DND-41 (cell line): ENCODE measurements at regions not wholly inside any gene's neighbourhood (a gene's known extent, or its start where the extent isn't known, plus 50 kb on each side); places are given as distances from the start of the nearest gene placed in this dataset.

Source experiments
- ATAC-seq: fragments of 200-7000 bp; cut with Tn5 transposase; 3 replicates; pipeline ENCODE4 v1.9.1; 2021; ENCODE audit warnings: low read depth; ENCODE audit not compliant: insufficient read depth
- DNase-seq: peaks from one replicate; pipeline ENCODE4 v3.0.0-alpha.2; 2020
- H2AFZ ChIP-seq: 2 replicates; pipeline ENCODE4 v1.6.0; 2012; ENCODE audit warnings: low read depth, low read length
- H3K27ac ChIP-seq: 2 replicates; pipeline ENCODE4 v1.5.1; 2012; ENCODE audit warnings: low read length, inconsistent platforms
- H3K27me3 ChIP-seq: fragments of 200-600 bp; sonication (generic); 2 replicates; pipeline ENCODE4 v1.6.0; 2012; ENCODE audit warnings: low read length, mild to moderate bottlenecking, inconsistent platforms; ENCODE audit not compliant: insufficient read depth, poor library complexity
- H3K36me3 ChIP-seq: 2 replicates; pipeline ENCODE4 v1.5.1; 2012; ENCODE audit warnings: low read length, inconsistent platforms; ENCODE audit not compliant: insufficient read depth
- H3K4me1 ChIP-seq: 2 replicates; pipeline ENCODE4 v1.5.1; 2012; ENCODE audit warnings: mild to moderate bottlenecking, low read length; ENCODE audit not compliant: insufficient read depth
- H3K4me2 ChIP-seq: 2 replicates; pipeline ENCODE4 v1.6.0; 2012; ENCODE audit warnings: mild to moderate bottlenecking, moderate library complexity, low read length, inconsistent platforms; ENCODE audit not compliant: insufficient read depth
- H3K4me3 ChIP-seq, 2 experiments: fragments of 200-600 bp in 1 of 2; shearing (Covaris generic) in 1 of 2; 2 replicates each; pipeline ENCODE4 v1.5.1; 2012 to 2016; ENCODE audit warnings: inconsistent platforms in 2 of 2, low read length in 2 of 2, mild to moderate bottlenecking in 2 of 2, low read depth in 1 of 2, moderate library complexity in 1 of 2
- H3K79me2 ChIP-seq: 2 replicates; pipeline ENCODE4 v1.6.0; 2012; ENCODE audit warnings: low read length, inconsistent platforms; ENCODE audit not compliant: insufficient read depth
- H3K9ac ChIP-seq: 2 replicates; pipeline ENCODE4 v1.6.0; 2012; ENCODE audit warnings: low read depth, mild to moderate bottlenecking, inconsistent platforms, low read length, moderate library complexity
- H3K9me3 ChIP-seq: 2 replicates; pipeline ENCODE4 v1.5.1; 2012; ENCODE audit warnings: low read length, moderate library complexity, mild to moderate bottlenecking, inconsistent platforms; ENCODE audit not compliant: insufficient read depth, severe bottlenecking
- H4K20me1 ChIP-seq: 2 replicates; pipeline ENCODE4 v1.6.0; 2012; ENCODE audit warnings: low read length; ENCODE audit not compliant: insufficient read depth
- EZH2 ChIP-seq: IDR thresholded peaks from 3 replicates; pipeline ENCODE4 v1.6.1; 2012; ENCODE audit warnings: borderline replicate concordance, low read depth, mild to moderate bottlenecking, moderate library complexity, low read length, inconsistent platforms; ENCODE audit not compliant: severe bottlenecking
- TF ChIP-seq, protein P1 (sequence below): IDR thresholded peaks from 2 replicates; pipeline ENCODE4 v1.5.1; 2012; ENCODE audit warnings: borderline replicate concordance, low read length, moderate library complexity, mild to moderate bottlenecking; ENCODE audit not compliant: poor library complexity, severe bottlenecking; ENCODE audit errors: extremely low read depth

DNA sequence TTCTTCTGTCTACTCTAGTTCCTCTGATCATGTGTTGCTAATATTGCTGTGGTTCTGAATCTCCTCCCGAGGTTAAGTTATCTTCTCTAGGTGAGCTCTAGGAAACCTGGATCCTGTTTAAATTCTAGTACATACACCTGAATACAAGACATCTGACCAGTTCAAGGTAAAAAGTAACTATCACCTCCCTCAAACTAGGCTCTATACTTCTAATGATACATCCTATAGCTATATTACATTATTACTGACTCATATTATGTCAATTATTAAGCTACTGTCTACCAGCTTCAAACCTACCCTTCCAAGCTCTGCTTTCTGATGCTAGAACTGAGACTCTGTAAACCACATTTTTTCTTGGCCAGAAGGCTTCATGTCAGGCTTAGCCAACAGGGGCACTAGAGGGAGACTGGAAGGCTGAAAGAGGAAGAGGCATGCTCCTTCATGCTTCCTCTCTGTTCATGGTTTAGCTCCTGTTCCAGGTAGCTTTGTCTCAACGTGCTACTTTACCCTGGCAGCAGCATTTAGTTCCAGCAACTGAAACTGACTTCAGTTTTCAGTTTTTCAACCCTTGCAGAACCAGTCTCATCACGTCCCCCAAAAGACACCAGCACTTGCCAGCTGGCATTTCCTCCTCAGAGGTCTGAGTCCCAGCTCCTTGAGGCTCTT lies 148.4 kb upstream of the TOP1 start:
- peaks cover 51% of the 10 kb centered on the region for H3K4me1 ChIP-seq

DNA sequence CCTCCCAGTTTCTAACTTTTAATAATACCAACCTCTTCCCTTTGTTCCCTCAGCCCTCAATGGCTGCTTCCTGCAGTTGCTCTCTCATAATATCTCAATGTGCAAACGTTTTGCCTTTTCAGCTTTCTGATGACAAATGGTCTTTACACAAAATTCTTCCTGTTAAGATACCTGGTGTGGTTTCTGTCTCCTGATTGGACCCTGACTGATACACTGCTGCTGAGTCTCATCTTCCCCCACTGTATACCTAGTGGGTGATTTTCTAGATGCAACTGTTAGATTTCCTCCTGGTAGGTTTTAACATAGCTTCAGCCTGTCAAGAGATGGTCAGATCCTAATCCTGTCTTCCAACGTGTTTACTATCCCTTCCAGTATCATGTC lies 147.9 kb upstream of the TOP1 start:
- H3K27me3 ChIP-seq, result no peaks in the 10 kb centered on the region
- H3K4me2 ChIP-seq, result peak overlapping the region; percentile 33
- TF ChIP-seq, protein P1, sequence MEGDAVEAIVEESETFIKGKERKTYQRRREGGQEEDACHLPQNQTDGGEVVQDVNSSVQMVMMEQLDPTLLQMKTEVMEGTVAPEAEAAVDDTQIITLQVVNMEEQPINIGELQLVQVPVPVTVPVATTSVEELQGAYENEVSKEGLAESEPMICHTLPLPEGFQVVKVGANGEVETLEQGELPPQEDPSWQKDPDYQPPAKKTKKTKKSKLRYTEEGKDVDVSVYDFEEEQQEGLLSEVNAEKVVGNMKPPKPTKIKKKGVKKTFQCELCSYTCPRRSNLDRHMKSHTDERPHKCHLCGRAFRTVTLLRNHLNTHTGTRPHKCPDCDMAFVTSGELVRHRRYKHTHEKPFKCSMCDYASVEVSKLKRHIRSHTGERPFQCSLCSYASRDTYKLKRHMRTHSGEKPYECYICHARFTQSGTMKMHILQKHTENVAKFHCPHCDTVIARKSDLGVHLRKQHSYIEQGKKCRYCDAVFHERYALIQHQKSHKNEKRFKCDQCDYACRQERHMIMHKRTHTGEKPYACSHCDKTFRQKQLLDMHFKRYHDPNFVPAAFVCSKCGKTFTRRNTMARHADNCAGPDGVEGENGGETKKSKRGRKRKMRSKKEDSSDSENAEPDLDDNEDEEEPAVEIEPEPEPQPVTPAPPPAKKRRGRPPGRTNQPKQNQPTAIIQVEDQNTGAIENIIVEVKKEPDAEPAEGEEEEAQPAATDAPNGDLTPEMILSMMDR, result no peak
- no peak for TF ChIP-seq EZH2
- DNase-seq (no peak), ATAC-seq (0 out of 3 replicates have a peak, but pooled peaks have one; percentile 5)
- H4K20me1 ChIP-seq, result no peaks in the 10 kb centered on the region
- peak overlapping the region; percentile 44 for H3K9ac ChIP-seq
- H2AFZ ChIP-seq, result peak overlapping the region; percentile 59
- no peaks in the 10 kb centered on the region for H3K36me3 ChIP-seq
- H3K9me3 ChIP-seq, result no peaks in the 10 kb centered on the region
- H3K4me3 ChIP-seq, result peak overlapping the region in 1 of 2 experiments; percentile 10; a peak in 1 of 4 replicates
- H3K79me2 ChIP-seq, result no peaks in the 10 kb centered on the region
- peaks cover 51% of the 10 kb centered on the region for H3K4me1 ChIP-seq
- H3K27ac ChIP-seq, result peak overlapping the region; percentile 94

More for the DNA sequence above, 148.4 kb upstream of the TOP1 start:
- peak; percentile 66 for DNase-seq
- Histone ChIP-seq H2AFZ (peak overlapping the region; percentile 59), H3K4me2 (peak overlapping the region; percentile 33), H3K4me3 (peak overlapping the region in 1 of 2 experiments; percentile 10; a peak in 1 of 4 replicates), H3K9ac (peak overlapping the region; percentile 44), H4K20me1 (no peaks in the 10 kb centered on the region), H3K9me3 (no peaks in the 10 kb centered on the region), H3K27ac (peak overlapping the region; percentile 94), H3K36me3 (no peaks in the 10 kb centered on the region), H3K27me3 (no peaks in the 10 kb centered on the region), H3K79me2 (no peaks in the 10 kb centered on the region)
- TF ChIP-seq, protein P1, result peak; percentile 76
- TF ChIP-seq EZH2, result no peak
- ATAC-seq, result peak; percentile 41

DNA sequence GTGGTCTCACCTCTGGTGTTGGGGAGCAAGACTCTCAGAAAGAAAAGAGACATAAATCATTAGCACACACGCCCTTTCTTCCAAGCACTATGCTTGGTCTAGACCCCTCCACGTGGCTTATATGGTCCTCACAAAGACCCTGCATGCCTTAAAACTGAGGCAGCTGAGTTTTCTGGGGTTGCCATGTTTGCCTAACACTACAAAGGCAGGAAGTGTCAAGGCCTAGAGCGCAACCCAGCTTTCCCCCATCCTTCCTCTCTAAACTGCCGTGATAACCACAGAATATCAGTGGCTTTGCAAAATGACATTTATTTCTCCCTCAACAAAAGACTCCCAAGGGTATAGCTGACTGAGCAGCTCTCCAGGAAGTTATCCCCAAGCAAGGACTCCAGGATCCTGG lies 146.5 kb upstream of the TOP1 start:
- TF ChIP-seq EZH2, result no peak
- TF ChIP-seq, protein P1, result no peak
- Histone ChIP-seq H2AFZ (no peak overlapping the region; the same call in 1 of the 2 replicates), H3K9me3 (no peaks in the 10 kb centered on the region), H3K4me2 (peak overlapping the region; percentile 43), H4K20me1 (no peaks in the 10 kb centered on the region), H3K79me2 (no peaks in the 10 kb centered on the region), H3K27me3 (no peaks in the 10 kb centered on the region), H3K4me1 (peaks cover 51% of the 10 kb centered on the region), H3K4me3 (no peak overlapping the region), H3K27ac (peak overlapping the region; percentile 94), H3K36me3 (no peaks in the 10 kb centered on the region), H3K9ac (peak overlapping the region; percentile 44)
- peak; percentile 90 for DNase-seq
- ATAC-seq, result peak; percentile 92

DNA sequence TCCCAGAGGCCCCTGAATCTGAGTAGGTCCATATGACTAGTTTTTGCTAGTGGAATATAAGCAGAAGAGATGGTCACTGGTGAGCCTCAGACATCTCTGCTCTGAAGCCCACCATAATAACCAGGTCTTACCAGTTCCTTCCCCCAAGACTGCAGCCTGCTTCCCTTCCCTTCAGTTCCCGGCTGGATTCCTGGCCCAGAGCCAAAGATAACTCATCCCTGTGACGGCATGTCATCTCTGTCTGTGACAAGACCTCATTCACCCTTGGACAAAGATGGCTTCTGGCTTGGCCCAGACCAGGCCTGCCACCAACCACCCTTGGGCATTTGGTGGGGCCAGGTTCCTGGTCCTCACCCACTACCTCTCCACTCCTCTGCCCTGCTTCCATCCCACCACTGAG lies 145.5 kb upstream of the TOP1 start:
- H4K20me1 ChIP-seq, result no peaks in the 10 kb centered on the region
- DNase-seq (no peak), ATAC-seq (no peak)
- peak overlapping the region; percentile 94 for H3K27ac ChIP-seq
- no peaks in the 10 kb centered on the region for H3K79me2 ChIP-seq
- peak overlapping the region; percentile 44 for H3K9ac ChIP-seq
- H2AFZ ChIP-seq, result no peak overlapping the region
- no peaks in the 10 kb centered on the region for H3K36me3 ChIP-seq
- peaks cover 51% of the 10 kb centered on the region for H3K4me1 ChIP-seq
- no peaks in the 10 kb centered on the region for H3K9me3 ChIP-seq
- TF ChIP-seq EZH2, result no peak
- TF ChIP-seq, protein P1, result no peak
- H3K27me3 ChIP-seq, result no peaks in the 10 kb centered on the region
- H3K4me2 ChIP-seq, result no peak overlapping the region
- H3K4me3 ChIP-seq, result no peak overlapping the region
